ENCODE measurements at regions not wholly inside any gene's neighbourhood (a gene's known extent, or its start where the extent isn't known, plus 50 kb on each side); places are given as distances from the start of the nearest gene placed in this dataset.

DNA sequence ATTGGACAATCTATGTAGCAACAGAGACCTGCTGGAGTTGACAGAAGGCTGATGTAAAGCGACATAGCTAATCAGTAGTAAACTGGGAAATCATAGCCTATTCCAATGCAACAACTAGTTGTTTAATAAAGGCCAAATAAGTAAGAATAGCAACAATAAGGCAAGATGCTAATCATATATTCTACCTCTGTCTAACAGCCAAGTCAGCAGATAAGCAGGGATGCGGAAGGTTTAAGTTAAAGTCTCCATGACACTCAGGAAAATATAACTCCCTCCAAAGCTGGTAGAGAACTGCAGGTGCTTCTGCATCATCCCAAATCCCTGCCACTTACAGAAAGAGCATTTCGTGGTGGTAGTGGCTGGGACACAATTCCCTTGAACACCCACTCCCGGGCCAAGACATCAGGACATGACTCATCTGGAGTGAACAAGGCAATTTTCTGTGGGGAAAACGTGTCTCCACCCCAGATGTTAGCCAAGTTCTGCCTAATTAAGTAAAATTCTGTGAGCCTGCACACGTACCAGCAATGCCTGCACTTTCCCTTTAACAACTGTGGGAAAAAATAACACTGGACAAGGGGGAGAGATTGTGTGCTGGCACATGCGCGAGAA, 413.6 kb upstream of the ID2 start:
- no peak for TF ChIP-seq TAF1 (IDR thresholded peaks at IDR 0.05; ENCODE audit: borderline replicate concordance, insufficient read depth, low read length)
- TF ChIP-seq POLR2AphosphoS5 (IDR thresholded peaks at IDR 0.05; ENCODE audit: low read depth, low read length), result no peak
- TF ChIP-seq, protein P1, sequence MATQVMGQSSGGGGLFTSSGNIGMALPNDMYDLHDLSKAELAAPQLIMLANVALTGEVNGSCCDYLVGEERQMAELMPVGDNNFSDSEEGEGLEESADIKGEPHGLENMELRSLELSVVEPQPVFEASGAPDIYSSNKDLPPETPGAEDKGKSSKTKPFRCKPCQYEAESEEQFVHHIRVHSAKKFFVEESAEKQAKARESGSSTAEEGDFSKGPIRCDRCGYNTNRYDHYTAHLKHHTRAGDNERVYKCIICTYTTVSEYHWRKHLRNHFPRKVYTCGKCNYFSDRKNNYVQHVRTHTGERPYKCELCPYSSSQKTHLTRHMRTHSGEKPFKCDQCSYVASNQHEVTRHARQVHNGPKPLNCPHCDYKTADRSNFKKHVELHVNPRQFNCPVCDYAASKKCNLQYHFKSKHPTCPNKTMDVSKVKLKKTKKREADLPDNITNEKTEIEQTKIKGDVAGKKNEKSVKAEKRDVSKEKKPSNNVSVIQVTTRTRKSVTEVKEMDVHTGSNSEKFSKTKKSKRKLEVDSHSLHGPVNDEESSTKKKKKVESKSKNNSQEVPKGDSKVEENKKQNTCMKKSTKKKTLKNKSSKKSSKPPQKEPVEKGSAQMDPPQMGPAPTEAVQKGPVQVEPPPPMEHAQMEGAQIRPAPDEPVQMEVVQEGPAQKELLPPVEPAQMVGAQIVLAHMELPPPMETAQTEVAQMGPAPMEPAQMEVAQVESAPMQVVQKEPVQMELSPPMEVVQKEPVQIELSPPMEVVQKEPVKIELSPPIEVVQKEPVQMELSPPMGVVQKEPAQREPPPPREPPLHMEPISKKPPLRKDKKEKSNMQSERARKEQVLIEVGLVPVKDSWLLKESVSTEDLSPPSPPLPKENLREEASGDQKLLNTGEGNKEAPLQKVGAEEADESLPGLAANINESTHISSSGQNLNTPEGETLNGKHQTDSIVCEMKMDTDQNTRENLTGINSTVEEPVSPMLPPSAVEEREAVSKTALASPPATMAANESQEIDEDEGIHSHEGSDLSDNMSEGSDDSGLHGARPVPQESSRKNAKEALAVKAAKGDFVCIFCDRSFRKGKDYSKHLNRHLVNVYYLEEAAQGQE (IDR thresholded peaks at IDR 0.05; ENCODE audit: insufficient read depth in 1 of 2, low read depth in 2 of 2, low read length in 2 of 2), result no peak
- no peak for TF ChIP-seq FOXP2 (optimal IDR thresholded peaks at IDR 0.05; ENCODE audit: borderline replicate concordance, extremely low read depth, extremely low read length, insufficient read depth)
- no peak for TF ChIP-seq SIN3A (IDR thresholded peaks at IDR 0.05; ENCODE audit: borderline replicate concordance, insufficient read depth, low read length)

DNA sequence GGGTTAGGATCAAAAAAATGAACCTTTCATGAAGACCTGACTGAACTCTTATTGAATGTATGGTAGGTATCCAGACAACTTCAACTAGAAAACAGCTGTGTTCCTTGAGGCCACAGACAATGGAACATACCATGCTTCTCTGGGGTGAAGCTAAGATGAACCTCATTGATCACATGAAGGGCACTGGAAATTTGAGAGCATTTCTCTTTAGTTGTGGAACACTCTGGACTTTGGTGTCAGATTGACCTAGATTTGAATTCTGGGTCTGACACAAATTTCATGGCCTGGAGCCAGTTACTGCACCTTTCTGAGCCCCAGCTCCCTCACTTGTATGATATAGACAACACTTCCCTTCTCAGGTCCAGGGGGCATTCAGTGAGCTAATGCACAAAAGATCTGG, 411.2 kb upstream of the ID2 start:
- TF ChIP-seq, protein P1 (IDR thresholded peaks at IDR 0.05; ENCODE audit: insufficient read depth in 1 of 2, low read depth in 2 of 2, low read length in 2 of 2), result no peak
- TF ChIP-seq TAF1 (IDR thresholded peaks at IDR 0.05; ENCODE audit: borderline replicate concordance, insufficient read depth, low read length), result no peak
- TF ChIP-seq SIN3A (IDR thresholded peaks at IDR 0.05; ENCODE audit: borderline replicate concordance, insufficient read depth, low read length), result no peak
- TF ChIP-seq POLR2AphosphoS5 (IDR thresholded peaks at IDR 0.05; ENCODE audit: low read depth, low read length), result no peak
- no peak for TF ChIP-seq FOXP2 (optimal IDR thresholded peaks at IDR 0.05; ENCODE audit: borderline replicate concordance, extremely low read depth, extremely low read length, insufficient read depth)

DNA sequence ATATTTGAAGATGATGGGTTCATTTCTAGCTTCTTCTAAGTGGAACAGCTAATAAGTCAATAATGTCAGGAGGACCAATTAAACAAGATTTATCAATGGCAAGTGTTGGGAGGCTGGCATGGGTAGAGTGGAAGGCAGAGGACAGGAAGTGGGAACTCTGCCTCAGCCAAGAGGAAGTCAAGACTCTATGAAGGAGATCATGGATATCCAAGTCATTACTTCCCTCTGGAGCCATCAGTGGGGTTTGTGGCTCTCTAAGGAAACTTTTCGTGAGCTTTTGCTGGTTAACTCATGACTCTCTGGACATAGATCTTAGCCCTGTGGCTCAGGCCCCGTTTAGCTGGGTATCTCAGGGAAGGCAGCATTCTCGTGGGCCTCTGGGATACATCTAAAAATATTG, 410.4 kb upstream of the ID2 start:
- no peak for TF ChIP-seq POLR2AphosphoS5 (IDR thresholded peaks at IDR 0.05; ENCODE audit: low read depth, low read length)
- TF ChIP-seq, protein P1 (IDR thresholded peaks at IDR 0.05; ENCODE audit: insufficient read depth in 1 of 2, low read depth in 2 of 2, low read length in 2 of 2), result no peak
- no peak for TF ChIP-seq FOXP2 (optimal IDR thresholded peaks at IDR 0.05; ENCODE audit: borderline replicate concordance, extremely low read depth, extremely low read length, insufficient read depth)
- TF ChIP-seq TAF1 (IDR thresholded peaks at IDR 0.05; ENCODE audit: borderline replicate concordance, insufficient read depth, low read length), result no peak
- TF ChIP-seq SIN3A (IDR thresholded peaks at IDR 0.05; ENCODE audit: borderline replicate concordance, insufficient read depth, low read length), result no peak

DNA sequence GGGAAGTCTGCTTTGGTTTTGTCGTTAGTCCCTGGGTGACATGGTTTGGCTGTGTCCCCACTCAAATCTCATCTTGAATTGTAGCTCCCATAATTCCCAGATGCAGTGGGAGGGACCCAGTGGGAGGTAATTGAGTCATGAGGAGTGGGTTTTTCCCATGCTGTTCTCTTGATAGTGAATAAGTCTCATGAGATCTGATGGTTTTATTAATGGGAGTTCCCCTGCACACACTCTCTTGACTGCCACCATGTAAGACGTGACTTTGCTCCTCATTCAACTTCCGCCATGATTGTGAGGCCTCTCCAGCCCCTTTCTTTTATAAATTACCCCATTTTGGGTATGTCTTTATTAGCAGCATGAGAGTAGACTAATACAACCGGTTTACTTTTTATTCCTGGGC, 405.8 kb upstream of the ID2 start:
- TF ChIP-seq FOXP2 (optimal IDR thresholded peaks at IDR 0.05; ENCODE audit: borderline replicate concordance, extremely low read depth, extremely low read length, insufficient read depth) (no peak), TAF1 (IDR thresholded peaks at IDR 0.05; ENCODE audit: borderline replicate concordance, insufficient read depth, low read length) (no peak), POLR2AphosphoS5 (IDR thresholded peaks at IDR 0.05; ENCODE audit: low read depth, low read length) (no peak), SIN3A (IDR thresholded peaks at IDR 0.05; ENCODE audit: borderline replicate concordance, insufficient read depth, low read length) (no peak)
- TF ChIP-seq, protein P1 (IDR thresholded peaks at IDR 0.05; ENCODE audit: insufficient read depth in 1 of 2, low read depth in 2 of 2, low read length in 2 of 2), result no peak
